Subcutaneous abdominal adipose tissue (tissue), 5 donors: ENCODE measurements at regions not wholly inside any gene's neighbourhood (a gene's known extent, or its start where the extent isn't known, plus 50 kb on each side); places are given as distances from the start of the nearest gene placed in this dataset.

Experiments
- H3K27ac ChIP-seq: one replicate; pipeline ENCODE4 v1.7.0; 2013; ENCODE audit warnings: low read depth, mild to moderate bottlenecking, inconsistent platforms, low read length, moderate library complexity
- H3K27me3 ChIP-seq, 5 donors: one replicate each; pipeline ENCODE4 v1.7.0; 2013; ENCODE audit warnings: low read length in 5 of 5, inconsistent platforms in 1 of 5; ENCODE audit not compliant: control insufficient read depth in 5 of 5, insufficient read depth in 4 of 5
- H3K36me3 ChIP-seq, 5 donors: one replicate each; pipeline ENCODE4 v1.7.0; 2013; ENCODE audit warnings: low read length in 5 of 5; ENCODE audit not compliant: control insufficient read depth in 5 of 5, insufficient read depth in 5 of 5
- H3K4me1 ChIP-seq, 5 donors: one replicate each; pipeline ENCODE4 v1.7.0; 2013; ENCODE audit warnings: low read length in 5 of 5, mild to moderate bottlenecking in 3 of 5, moderate library complexity in 1 of 5; ENCODE audit not compliant: control insufficient read depth in 5 of 5, insufficient read depth in 5 of 5
- H3K4me3 ChIP-seq, 5 donors: one replicate each; pipeline ENCODE4 v1.7.0; 2013; ENCODE audit warnings: low read length in 5 of 5, low read depth in 1 of 5
- H3K9ac ChIP-seq, 5 donors: one replicate each; pipeline ENCODE4 v1.7.0; 2013; ENCODE audit warnings: low read length in 5 of 5, mild to moderate bottlenecking in 4 of 5, moderate library complexity in 3 of 5
- H3K9me3 ChIP-seq, 5 donors: one replicate each; pipeline ENCODE4 v1.7.0; 2013; ENCODE audit warnings: low read length in 5 of 5; ENCODE audit not compliant: control insufficient read depth in 5 of 5
- donor health status: healthy.
- donor health status: healthy.
- donor health status: healthy.
- donor health status: healthy.
- donor health status: healthy.

DNA sequence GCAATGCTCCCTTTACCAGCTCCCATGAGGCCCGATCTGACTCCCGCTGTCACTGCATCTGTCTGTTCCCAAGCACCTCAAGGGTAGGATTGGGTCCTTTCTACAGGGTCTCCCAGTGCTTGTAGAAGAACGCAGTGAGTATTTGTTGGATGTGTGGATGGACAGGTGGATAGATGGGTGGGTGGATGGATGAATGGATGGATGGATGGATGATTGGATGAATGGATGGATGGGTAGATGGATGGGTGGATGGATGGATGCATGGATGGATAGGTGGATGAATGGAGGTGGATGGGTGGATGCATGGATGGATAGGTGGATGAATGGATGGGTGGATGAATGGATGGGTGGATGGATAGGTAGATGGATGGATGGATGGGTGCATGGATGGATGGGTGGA, 91.6 kb downstream of the HS1BP3 start:
- Histone ChIP-seq H3K4me3 (no peak overlapping the region), H3K27ac (no peak overlapping the region), H3K9ac (no peak overlapping the region), H3K4me1 (peaks cover 0 to 5% (median 3%) of the 10 kb centered on the region in 5 donors), H3K27me3 (no peaks in the 10 kb centered on the region), H3K36me3 (no peaks in the 10 kb centered on the region), H3K9me3 (no peaks in the 10 kb centered on the region)

DNA sequence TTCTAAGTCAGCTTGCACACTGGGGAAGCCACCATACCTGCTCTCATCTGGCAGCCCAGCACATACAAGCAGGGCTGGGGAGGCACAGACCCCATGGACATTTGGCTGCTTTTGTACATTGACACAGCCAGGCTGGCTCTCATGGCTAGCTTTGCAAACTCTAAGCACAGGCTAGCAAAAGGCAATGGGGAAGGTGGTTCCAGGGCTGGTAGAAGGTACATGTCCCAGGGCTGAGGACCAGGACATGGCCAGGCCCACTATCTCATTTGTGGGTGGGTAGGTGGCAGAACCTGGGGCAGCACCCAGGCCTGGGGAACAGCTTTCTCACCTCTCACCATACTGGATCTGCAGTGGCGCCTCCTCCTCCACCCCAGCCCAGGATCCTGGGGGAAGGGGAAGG, 90.9 kb downstream of the HS1BP3 start:
- H3K4me3 ChIP-seq = no peak overlapping the region
- H3K27ac ChIP-seq = no peak overlapping the region
- H3K9ac ChIP-seq = no peak overlapping the region
- peaks cover 0 to 8% (median 4%) of the 10 kb centered on the region in 5 donors for H3K4me1 ChIP-seq
- no peaks in the 10 kb centered on the region for H3K27me3 ChIP-seq
- no peaks in the 10 kb centered on the region for H3K9me3 ChIP-seq
- H3K36me3 ChIP-seq = no peaks in the 10 kb centered on the region

DNA sequence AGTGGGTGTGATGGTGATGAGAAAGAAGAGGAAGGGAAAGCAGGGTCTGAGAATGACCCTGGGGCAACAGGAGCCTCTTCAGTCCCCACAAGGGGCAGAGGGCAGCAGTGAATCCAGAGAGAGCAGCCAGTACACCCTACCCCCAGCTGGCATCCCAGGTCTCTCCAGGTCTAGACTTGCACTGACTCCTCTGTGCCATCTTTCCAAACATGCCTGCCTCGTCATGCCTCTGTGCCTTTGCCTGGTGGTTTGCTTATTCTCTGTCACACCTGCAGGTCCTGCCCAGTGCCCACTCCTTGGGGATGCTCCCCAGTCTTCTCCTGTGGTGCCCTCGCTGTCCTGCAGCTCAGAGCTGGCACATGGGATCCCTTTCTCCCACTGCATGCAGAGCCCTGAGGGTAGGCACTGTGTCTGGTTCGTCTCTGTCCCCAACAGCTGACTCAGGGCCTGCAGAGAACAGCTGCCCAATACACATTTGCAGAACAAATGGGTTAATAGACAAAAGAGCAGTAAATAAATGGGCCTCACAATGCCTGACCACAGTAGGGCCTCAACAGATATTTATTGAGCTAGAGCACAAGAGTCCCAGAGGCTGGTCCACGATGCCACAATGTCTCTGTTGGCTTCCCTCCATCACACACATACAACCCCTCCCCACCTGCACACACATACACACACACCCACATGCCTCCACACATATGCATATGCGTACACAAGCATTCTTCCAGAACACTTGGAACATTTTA, 89.8 kb downstream of the HS1BP3 start:
- Histone ChIP-seq H3K36me3 (no peaks in the 10 kb centered on the region), H3K9me3 (no peaks in the 10 kb centered on the region), H3K4me1 (peaks cover 0 to 17% (median 4%) of the 10 kb centered on the region in 5 donors), H3K27me3 (no peaks in the 10 kb centered on the region), H3K4me3 (no peak overlapping the region), H3K27ac (no peak overlapping the region), H3K9ac (no peak overlapping the region)

DNA sequence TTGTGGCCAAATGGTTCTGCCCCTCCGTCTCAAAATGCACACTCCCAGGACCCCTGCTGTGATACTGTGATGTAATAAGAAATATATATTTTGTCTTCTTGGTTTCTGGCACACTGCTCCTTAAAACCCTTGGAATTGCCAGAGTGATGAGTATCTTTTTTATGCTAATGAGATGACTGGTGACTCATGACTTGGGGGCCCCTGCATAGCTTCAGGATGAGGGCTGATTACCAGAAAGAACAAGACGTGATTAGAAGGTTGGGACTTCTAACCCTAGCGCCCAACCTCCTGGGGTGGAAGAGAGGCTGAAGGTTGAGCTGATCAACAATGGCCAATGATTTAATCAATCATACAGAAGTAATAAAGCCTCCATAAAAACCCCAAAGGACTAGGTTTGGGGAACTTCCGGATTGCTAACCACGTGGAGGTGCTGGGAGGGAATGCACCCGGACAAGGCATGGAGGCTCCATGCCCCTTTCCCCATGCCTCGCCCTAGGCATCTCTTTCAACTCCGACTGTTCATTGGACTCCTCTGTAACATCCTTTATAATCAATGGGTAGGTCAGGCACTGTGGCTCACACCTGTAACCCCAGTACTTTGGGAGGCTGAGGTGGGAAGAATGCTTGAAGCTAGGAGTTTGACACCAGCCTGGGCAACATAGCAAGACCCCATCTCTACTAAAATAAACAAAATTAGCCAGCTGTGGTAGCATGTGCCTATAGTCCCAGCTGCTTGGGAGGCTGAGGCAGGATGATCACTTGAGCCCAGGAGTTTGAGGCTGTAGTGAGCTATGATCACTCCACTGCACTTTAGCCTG, 89.1 kb downstream of the HS1BP3 start:
- Histone ChIP-seq H3K27ac (no peak overlapping the region), H3K4me3 (no peak overlapping the region), H3K27me3 (no peaks in the 10 kb centered on the region), H3K36me3 (no peaks in the 10 kb centered on the region), H3K9me3 (no peaks in the 10 kb centered on the region), H3K4me1 (peaks cover 0 to 21% (median 4%) of the 10 kb centered on the region in 5 donors), H3K9ac (no peak overlapping the region)

DNA sequence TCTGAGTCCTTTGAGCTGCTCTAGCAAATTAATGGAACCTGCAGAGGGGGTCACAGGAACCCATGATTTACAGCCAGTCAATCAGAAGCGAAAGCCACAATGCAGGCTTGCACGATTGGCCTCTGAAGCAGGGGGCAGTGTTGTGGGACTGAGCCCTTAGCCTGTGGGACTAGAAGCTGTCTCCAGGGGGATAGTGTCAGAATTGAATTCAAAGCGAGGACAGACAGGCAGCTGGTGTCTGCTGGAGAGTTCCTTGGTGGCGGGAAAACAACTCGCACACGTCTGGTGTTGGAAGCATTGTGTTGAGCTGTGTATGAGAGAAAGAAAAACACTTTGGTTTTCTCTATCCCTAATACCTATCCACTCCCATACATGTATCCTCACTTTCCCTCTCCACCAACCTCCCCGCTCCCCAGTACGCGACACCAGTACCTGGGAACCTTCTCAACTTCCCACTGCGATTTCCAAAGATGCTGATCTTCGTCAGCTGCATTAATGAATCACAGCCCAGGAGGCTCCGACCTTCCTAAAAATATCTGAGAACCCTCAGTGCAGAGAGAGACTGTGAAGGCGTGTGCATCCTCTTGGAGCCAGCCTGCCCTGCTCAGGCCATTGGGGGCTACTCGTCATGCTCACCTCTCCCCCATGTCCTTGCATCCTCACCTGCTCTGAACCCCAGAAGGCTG, 88.2 kb downstream of the HS1BP3 start:
- H3K27ac ChIP-seq = no peak overlapping the region
- no peak overlapping the region for H3K9ac ChIP-seq
- no peaks in the 10 kb centered on the region for H3K9me3 ChIP-seq
- no peaks in the 10 kb centered on the region for H3K27me3 ChIP-seq
- H3K4me3 ChIP-seq = no peak overlapping the region
- peaks cover 0 to 30% (median 4%) of the 10 kb centered on the region in 5 donors for H3K4me1 ChIP-seq
- no peaks in the 10 kb centered on the region for H3K36me3 ChIP-seq

DNA sequence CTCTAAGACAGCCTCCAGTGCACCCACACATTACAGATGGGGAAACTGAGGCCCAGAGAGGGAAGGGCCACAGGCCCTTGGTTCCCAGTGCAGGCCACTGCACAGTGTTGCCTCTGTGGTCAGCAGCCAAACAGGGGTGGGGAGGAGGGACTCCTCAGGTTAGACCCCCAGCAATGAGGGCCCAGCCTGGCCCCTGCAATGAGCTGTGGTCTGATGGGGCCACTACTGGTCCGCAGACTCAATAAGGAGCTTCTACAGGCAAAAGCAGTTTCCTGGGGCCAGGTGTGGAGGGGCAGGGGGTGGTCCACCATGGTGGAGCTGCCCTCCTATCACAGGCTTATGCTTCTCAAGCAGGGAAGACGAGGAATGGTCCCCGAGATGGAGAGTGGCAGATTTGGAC, 87.6 kb downstream of the HS1BP3 start:
- Histone ChIP-seq H3K27ac (no peak overlapping the region), H3K9ac (no peak overlapping the region), H3K9me3 (no peaks in the 10 kb centered on the region), H3K4me3 (no peak overlapping the region), H3K4me1 (peaks cover 0 to 36% (median 4%) of the 10 kb centered on the region in 5 donors), H3K36me3 (no peaks in the 10 kb centered on the region), H3K27me3 (no peaks in the 10 kb centered on the region)

DNA sequence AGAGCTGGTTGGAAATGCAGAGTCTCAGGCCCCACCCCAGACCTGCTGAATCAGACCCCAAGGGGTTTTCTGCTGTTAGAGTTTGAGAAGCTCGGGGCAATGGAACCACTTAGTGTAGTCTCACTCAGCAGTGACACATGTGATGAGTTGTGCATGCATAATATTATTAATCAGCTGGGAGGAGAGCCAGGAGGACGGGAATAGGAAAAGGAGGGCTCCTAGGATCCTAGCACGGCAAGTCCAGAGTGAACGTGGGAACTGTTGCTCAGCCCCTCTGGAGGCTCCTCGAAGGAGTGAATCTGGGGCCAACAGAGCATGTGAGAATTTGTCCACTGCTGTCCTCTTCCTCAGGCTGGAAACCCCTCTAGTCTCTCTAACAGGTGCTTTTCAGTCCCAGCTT, 87.1 kb downstream of the HS1BP3 start:
- H3K27ac ChIP-seq = no peak overlapping the region
- H3K36me3 ChIP-seq = no peaks in the 10 kb centered on the region
- peaks cover 3 to 41% (median 4%) of the 10 kb centered on the region in 5 donors for H3K4me1 ChIP-seq
- H3K27me3 ChIP-seq = no peaks in the 10 kb centered on the region
- H3K4me3 ChIP-seq = no peak overlapping the region
- H3K9me3 ChIP-seq = no peaks in the 10 kb centered on the region
- H3K9ac ChIP-seq = no peak overlapping the region

DNA sequence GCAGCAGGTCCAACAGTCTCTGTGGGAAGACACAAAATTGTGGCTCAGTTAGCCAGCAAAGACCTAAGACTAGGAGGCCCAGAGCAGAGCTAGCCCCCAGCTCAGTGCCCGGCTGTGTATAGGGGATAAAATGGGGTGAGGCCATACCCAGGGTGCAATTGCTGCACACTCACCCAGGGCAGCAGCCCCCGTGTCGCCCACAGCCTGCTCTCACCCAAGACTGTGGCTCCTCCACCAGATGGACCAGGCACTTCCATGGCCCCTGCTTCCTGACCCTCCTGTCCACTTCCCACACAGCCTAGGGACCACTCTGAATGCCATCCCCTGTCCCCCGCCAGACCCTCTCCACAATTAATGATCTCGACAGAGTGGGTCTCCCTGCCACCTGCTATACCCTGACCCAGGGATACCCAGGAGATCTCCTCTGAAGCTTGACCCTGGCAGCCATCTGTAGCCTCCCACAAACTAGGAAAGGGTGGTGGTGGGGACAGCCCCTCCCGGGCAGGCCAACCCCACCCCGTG, 85.7 kb downstream of the HS1BP3 start:
- no peaks in the 10 kb centered on the region for H3K36me3 ChIP-seq
- no peak overlapping the region for H3K9ac ChIP-seq
- H3K4me3 ChIP-seq = no peak overlapping the region
- H3K9me3 ChIP-seq = no peaks in the 10 kb centered on the region
- H3K27me3 ChIP-seq = no peaks in the 10 kb centered on the region
- no peak overlapping the region for H3K27ac ChIP-seq
- peaks cover 3 to 52% (median 9%) of the 10 kb centered on the region in 5 donors for H3K4me1 ChIP-seq

DNA sequence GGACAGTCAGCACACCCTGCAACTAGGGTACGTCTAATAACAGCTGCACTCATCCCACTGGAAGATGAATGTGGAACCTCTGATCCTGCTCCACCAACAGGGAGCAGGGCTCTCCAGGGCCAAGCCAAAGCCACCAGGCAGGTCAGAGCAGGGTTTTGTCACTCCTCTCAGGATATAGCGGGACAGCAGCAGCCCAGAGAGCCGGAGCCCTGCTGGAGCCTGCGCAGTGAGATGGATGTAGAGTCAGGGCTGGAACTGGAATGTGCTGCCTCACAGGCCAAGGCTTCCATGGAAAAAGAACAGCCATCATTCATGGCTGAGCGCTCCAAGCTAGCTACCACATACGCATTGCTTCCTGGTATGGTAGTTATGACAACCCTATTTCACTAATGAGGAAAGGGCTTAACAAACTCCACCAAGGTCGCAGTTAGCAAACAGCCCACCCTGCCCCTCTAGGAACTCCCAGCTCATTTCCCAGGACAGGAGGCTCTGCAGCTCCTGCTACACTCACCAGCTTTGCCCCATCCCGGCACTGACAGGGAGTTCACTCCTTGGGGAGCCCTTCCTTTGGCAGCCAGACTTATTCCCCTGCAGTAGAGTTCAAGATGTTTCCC, 85.2 kb downstream of the HS1BP3 start:
- Histone ChIP-seq H3K27me3 (no peaks in the 10 kb centered on the region), H3K4me1 (peaks cover 3 to 57% (median 14%) of the 10 kb centered on the region in 5 donors), H3K9ac (no peak overlapping the region), H3K36me3 (no peaks in the 10 kb centered on the region), H3K9me3 (no peaks in the 10 kb centered on the region), H3K4me3 (no peak overlapping the region), H3K27ac (no peak overlapping the region)
